Stomach (tissue), 8 donors: ENCODE measurements at regions not wholly inside any gene's neighbourhood (a gene's known extent, or its start where the extent isn't known, plus 50 kb on each side); places are given as distances from the start of the nearest gene placed in this dataset.

Experiments
- DNase-seq, 2 donors: peaks; one replicate each; pipeline versions ENCODE4 v3.0.0 to v3.0.0-alpha.2; 2013 to 2019
- H3K27ac ChIP-seq, 5 donors: fragments of 200-600 bp in 4 of 5; sonication (generic) in 4 of 5; one replicate each; pipeline ENCODE4 v1.5.1; 2013 to 2019; ENCODE audit warnings: mild to moderate bottlenecking in 1 of 5, moderate library complexity in 1 of 5
- H3K27me3 ChIP-seq, 3 donors: fragments of 200-600 bp; sonication (generic); one replicate each; pipeline ENCODE4 v1.5.1; 2017 to 2019; ENCODE audit warnings: mixed run types in 1 of 3
- H3K36me3 ChIP-seq, 4 donors: fragments of 200-600 bp; sonication (generic); 1 replicate in 3 of 4; 2 replicates in 1 of 4; pipeline ENCODE4 v1.5.1; 2016 to 2019
- H3K4me1 ChIP-seq, 4 donors: fragments of 200-600 bp; sonication (generic); one replicate each; pipeline ENCODE4 v1.5.1; 2016 to 2019
- H3K4me3 ChIP-seq, 4 donors: fragments of 200-600 bp; sonication (generic) in 3 of 4; one replicate each; pipeline ENCODE4 v1.5.1; 2016 to 2019; ENCODE audit warnings: mild to moderate bottlenecking in 1 of 4
- H3K9me3 ChIP-seq, 4 donors: fragments of 200-600 bp; sonication (generic); one replicate each; pipeline ENCODE4 v1.5.1; 2016 to 2019
- EP300 ChIP-seq: sonication (generic); formaldehyde crosslinking; IDR thresholded peaks from one replicate; pipeline ENCODE4 v1.6.1; 2017; ENCODE audit warnings: antibody characterized with exemption
- POLR2A ChIP-seq, 4 donors: fragments of 450-650 bp; IDR thresholded peaks; one replicate each; pipeline ENCODE4 v1.6.1; 2016; ENCODE audit warnings: antibody characterized with exemption in 4 of 4, control low read depth in 2 of 4, mild to moderate bottlenecking in 1 of 4, moderate library complexity in 1 of 4
- POLR2AphosphoS5 ChIP-seq, 3 donors: sonication (generic); formaldehyde crosslinking; IDR thresholded peaks; one replicate each; pipeline ENCODE4 v1.6.1; 2016; ENCODE audit warnings: antibody characterized with exemption in 3 of 3
- WGBS, 5 donors: extraction: QIAGEN DNeasy Blood & Tissue Kit in 3 of 5; methylation state at CpG; one replicate each; pipeline versions ENCODE4 v1.1.5 to v1.1.7; 2013 to 2018; 5-methylcytosine and 5-hydroxymethylcytosine counted together
- intact Hi-C: fragments of 100-400 bp; cut with DNase I; formaldehyde crosslinking; loops from one replicate; pipeline ENCODE4 v1.15.1; 2023; ENCODE audit warnings: low total_unique reads
- TF ChIP-seq, protein P1 (sequence below), 7 experiments: fragments of 450-650 bp in 4 of 7; fragments of 200-600 bp in 3 of 7; sonication (generic) in 3 of 7; IDR thresholded peaks; one replicate each; pipeline ENCODE4 v1.5.1; 2016 to 2019; ENCODE audit warnings: antibody characterized with exemption in 7 of 7, control low read depth in 2 of 7, mild to moderate bottlenecking in 1 of 7
- donor health status: healthy with polysubstance abuse.
- donor health status: Bipolar disorder and iron deficiency.
- donor health status: healthy.

GRCh38 chr7:93737953-93738352 lies 152.6 kb downstream of the TFPI2 start:
- no peak for TF ChIP-seq EP300
- TF ChIP-seq POLR2AphosphoS5 (IDR thresholded peaks at IDR 0.05), result no peak
- TF ChIP-seq, protein P1, sequence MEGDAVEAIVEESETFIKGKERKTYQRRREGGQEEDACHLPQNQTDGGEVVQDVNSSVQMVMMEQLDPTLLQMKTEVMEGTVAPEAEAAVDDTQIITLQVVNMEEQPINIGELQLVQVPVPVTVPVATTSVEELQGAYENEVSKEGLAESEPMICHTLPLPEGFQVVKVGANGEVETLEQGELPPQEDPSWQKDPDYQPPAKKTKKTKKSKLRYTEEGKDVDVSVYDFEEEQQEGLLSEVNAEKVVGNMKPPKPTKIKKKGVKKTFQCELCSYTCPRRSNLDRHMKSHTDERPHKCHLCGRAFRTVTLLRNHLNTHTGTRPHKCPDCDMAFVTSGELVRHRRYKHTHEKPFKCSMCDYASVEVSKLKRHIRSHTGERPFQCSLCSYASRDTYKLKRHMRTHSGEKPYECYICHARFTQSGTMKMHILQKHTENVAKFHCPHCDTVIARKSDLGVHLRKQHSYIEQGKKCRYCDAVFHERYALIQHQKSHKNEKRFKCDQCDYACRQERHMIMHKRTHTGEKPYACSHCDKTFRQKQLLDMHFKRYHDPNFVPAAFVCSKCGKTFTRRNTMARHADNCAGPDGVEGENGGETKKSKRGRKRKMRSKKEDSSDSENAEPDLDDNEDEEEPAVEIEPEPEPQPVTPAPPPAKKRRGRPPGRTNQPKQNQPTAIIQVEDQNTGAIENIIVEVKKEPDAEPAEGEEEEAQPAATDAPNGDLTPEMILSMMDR (IDR thresholded peaks at IDR 0.05), result no peak
- TF ChIP-seq POLR2A (IDR thresholded peaks at IDR 0.05), result no peak
- Histone ChIP-seq H3K9me3 (no peaks in the 10 kb centered on the region), H3K27me3 (no peaks in the 10 kb centered on the region), H3K4me1 (no peaks in the 10 kb centered on the region), H3K4me3 (no peak overlapping the region), H3K27ac (no peak overlapping the region), H3K36me3 (no peaks in the 10 kb centered on the region)
- no peak for DNase-seq
- intact Hi-C loops, result no loop called here
- WGBS, 5 donors, result 46 to 68% (median 54%) methylated on average over 2 of the region's 2 CpGs

GRCh38 chr7:93736668-93737369 lies 153.7 kb downstream of the TFPI2 start:
- Histone ChIP-seq H3K27ac (no peak overlapping the region), H3K4me3 (no peak overlapping the region), H3K9me3 (no peaks in the 10 kb centered on the region), H3K36me3 (no peaks in the 10 kb centered on the region), H3K4me1 (no peaks in the 10 kb centered on the region), H3K27me3 (no peaks in the 10 kb centered on the region)
- WGBS, 5 donors, result 55 to 76% (median 67%) methylated on average over 2 of the region's 2 CpGs
- DNase-seq, result no peak
- intact Hi-C loops, result no loop called here
- TF ChIP-seq, protein P1 (IDR thresholded peaks at IDR 0.05), result no peak
- TF ChIP-seq POLR2A (IDR thresholded peaks at IDR 0.05), result no peak
- TF ChIP-seq EP300, result no peak
- TF ChIP-seq POLR2AphosphoS5 (IDR thresholded peaks at IDR 0.05), result no peak

DNA sequence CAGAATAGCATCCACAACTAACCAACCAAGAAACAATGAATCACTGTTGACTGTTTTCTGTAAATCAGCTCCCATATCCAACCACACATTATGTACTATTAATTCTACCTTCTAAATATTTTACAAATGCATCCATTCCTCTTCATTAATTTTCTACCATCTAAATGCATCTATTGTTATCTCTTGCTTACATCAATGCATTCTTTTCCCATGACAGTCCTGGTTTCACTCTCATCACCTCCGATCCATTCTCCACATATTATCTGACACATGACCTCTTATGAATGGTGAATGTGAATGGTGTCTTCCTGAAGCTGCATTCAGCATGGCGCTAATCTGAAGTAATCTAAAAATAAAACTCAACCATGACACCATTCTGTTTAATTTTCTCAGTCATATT lies 153.8 kb upstream of the CALCR start:
- H3K9me3 ChIP-seq, result no peaks in the 10 kb centered on the region
- intact Hi-C loops, result no loop called here
- H3K4me3 ChIP-seq, result no peak overlapping the region
- WGBS, 5 donors, result 83 to 89% (median 84%) methylated on average over 2 of the region's 2 CpGs
- DNase-seq, result no peak
- H3K27ac ChIP-seq, result no peak overlapping the region
- H3K4me1 ChIP-seq, result no peaks in the 10 kb centered on the region
- no peaks in the 10 kb centered on the region for H3K27me3 ChIP-seq
- H3K36me3 ChIP-seq, result no peaks in the 10 kb centered on the region
- no peak for TF ChIP-seq POLR2A (IDR thresholded peaks at IDR 0.05)

DNA sequence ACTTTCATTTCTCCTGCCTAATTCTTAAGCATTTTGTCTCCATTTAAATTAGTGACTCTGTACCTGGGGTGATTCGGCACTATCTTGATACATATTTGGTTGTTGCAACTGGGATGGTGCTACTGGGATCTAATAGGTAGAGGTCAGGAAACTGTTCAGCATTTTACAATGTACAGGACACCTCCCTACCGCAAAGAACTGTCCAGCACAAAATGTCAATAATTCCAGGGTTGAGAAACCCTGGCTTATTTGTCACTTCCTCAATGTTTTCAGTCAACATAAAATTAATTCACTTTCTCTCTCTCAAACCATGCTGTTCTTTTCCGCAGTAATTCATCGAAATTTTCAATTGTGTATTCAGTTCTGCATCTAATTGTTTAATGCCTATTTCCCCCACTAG lies 151.4 kb upstream of the CALCR start:
- WGBS, 5 donors, result 83 to 90% (median 86%) methylated on average over 4 of the region's 4 CpGs
- intact Hi-C loops, result no loop called here
- no peaks in the 10 kb centered on the region for H3K27me3 ChIP-seq
- H3K4me1 ChIP-seq, result no peaks in the 10 kb centered on the region
- no peaks in the 10 kb centered on the region for H3K9me3 ChIP-seq
- no peak for DNase-seq
- H3K27ac ChIP-seq, result no peak overlapping the region
- no peaks in the 10 kb centered on the region for H3K36me3 ChIP-seq
- TF ChIP-seq, protein P1 (IDR thresholded peaks at IDR 0.05), result no peak
- TF ChIP-seq EP300 (no peak), POLR2A (IDR thresholded peaks at IDR 0.05) (no peak), POLR2AphosphoS5 (IDR thresholded peaks at IDR 0.05) (no peak)
- H3K4me3 ChIP-seq, result no peak overlapping the region

- Histone ChIP-seq H3K9me3 (no peaks in the 10 kb centered on the region), H3K27me3 (no peaks in the 10 kb centered on the region), H3K4me1 (peaks cover 0 to 5% (median 0%) of the 10 kb centered on the region in 4 donors), H3K27ac (no peak overlapping the region), H3K36me3 (no peaks in the 10 kb centered on the region), H3K4me3 (no peak overlapping the region)
- TF ChIP-seq POLR2AphosphoS5 (IDR thresholded peaks at IDR 0.05), result no peak
- TF ChIP-seq POLR2A (IDR thresholded peaks at IDR 0.05), result no peak
- no peak for TF ChIP-seq EP300
- TF ChIP-seq, protein P1 (IDR thresholded peaks at IDR 0.05), result no peak
- no peak for DNase-seq
- intact Hi-C loops, result no loop called here
- 35 to 46% (median 37%) methylated on average over 3 of the region's 3 CpGs for WGBS, 5 donors
Observed at GRCh38 chr7:93723424-93724124, 149.1 kb upstream of the CALCR start.
